Adrenal gland (tissue), 9 donors: ENCODE measurements at regions not wholly inside any gene's neighbourhood (a gene's known extent, or its start where the extent isn't known, plus 50 kb on each side); places are given as distances from the start of the nearest gene placed in this dataset.

Experiments used
- DNase-seq, 7 donors: peaks; one replicate each; pipeline ENCODE4 v3.0.0-alpha.2; 2019 to 2020
- H3K27ac ChIP-seq, 5 donors: fragments of 200-600 bp; sonication (generic) in 4 of 5; 1 replicate in 3 of 5; 2 replicates in 2 of 5; pipeline versions ENCODE4 v1.5.1 to v1.8.0; 2016 to 2020; ENCODE audit warnings: mild to moderate bottlenecking in 1 of 5
- H3K27me3 ChIP-seq: fragments of 200-600 bp; 2 replicates; pipeline ENCODE4 v1.8.0; 2021
- H3K36me3 ChIP-seq, 2 donors: fragments of 200-600 bp; replicated peaks in 1 of 2; 1 replicate in 1 of 2; 2 replicates in 1 of 2; pipeline versions ENCODE4 v1.5.1 to v1.8.0; 2018 to 2022
- H3K4me1 ChIP-seq, 2 donors: fragments of 200-600 bp; replicated peaks in 1 of 2; 1 replicate in 1 of 2; 2 replicates in 1 of 2; pipeline versions ENCODE4 v1.5.1 to v1.8.0; 2018 to 2021
- H3K4me3 ChIP-seq, 4 donors: fragments of 200-600 bp; sonication (generic) in 3 of 4; one replicate each; pipeline ENCODE4 v1.5.1; 2016 to 2018
- H3K9me3 ChIP-seq, 3 donors: fragments of 200-600 bp; sonication (generic) in 1 of 3; replicated peaks in 1 of 3; 1 replicate in 2 of 3; 2 replicates in 1 of 3; pipeline versions ENCODE4 v1.5.1 to v1.8.0; 2016 to 2021
- POLR2A ChIP-seq, 2 donors: fragments of 450-650 bp; IDR thresholded peaks; one replicate each; pipeline ENCODE4 v1.6.1; 2017; ENCODE audit warnings: antibody characterized with exemption in 2 of 2, mild to moderate bottlenecking in 2 of 2, moderate library complexity in 1 of 2
- WGBS, 4 donors: extraction: QIAGEN DNeasy Blood & Tissue Kit in 2 of 4; methylation state at CpG; one replicate each; pipeline versions ENCODE4 v1.1.5 to v1.1.7; 2013 to 2017; 5-methylcytosine and 5-hydroxymethylcytosine counted together
- intact Hi-C, 2 donors: fragments of 100-400 bp; cut with DNase I; formaldehyde crosslinking; loops; one replicate each; pipeline versions ENCODE4 v1.14.1 to v1.15.0; 2022 to 2023
- TF ChIP-seq, protein P1 (sequence below), 6 experiments: fragments of 450-650 bp in 4 of 6; fragments of 200-600 bp in 2 of 6; sonication (generic) in 1 of 6; IDR thresholded peaks; 1 replicate in 5 of 6; 2 replicates in 1 of 6; pipeline versions ENCODE4 v1.5.1 to v1.8.0; 2016 to 2021; ENCODE audit warnings: antibody characterized with exemption in 6 of 6, mild to moderate bottlenecking in 2 of 6, moderate library complexity in 1 of 6
- donor health status: healthy with polysubstance abuse.
- donor health status: Bipolar disorder and iron deficiency.
- donor health status: DM: yes; HTN: yes; CAD: no.
- donor health status: DM: no; HTN: no; CAD: no.
- donor health status: DM: no; HTN: no; CAD: no.

DNA sequence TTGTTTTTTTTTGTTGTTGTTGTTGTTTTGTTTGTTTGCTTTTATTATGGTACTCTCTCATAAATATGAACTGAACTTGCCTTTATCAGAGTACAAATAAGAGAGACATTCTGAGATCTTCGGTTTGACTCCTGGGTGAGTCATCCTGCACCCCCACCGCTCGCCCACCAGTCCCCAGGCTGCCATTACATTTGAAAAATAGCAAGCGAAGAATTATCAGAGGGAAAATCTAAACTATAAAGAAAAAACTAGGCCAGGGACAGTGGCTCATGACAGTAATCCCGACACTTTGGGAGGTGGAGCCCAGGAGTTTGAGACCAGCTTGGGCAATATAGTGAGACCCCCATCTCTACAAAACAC, 122.1 kb upstream of the MAP3K1 start:
- Histone ChIP-seq H3K27me3 (no peaks in the 10 kb centered on the region), H3K27ac (no peak overlapping the region), H3K4me1 (peaks cover 0 to 3% of the 10 kb centered on the region in 2 donors), H3K36me3 (no peaks in the 10 kb centered on the region), H3K9me3 (no peaks in the 10 kb centered on the region), H3K4me3 (no peak overlapping the region)
- no peak for TF ChIP-seq POLR2A (IDR thresholded peaks at IDR 0.05)
- TF ChIP-seq, protein P1, sequence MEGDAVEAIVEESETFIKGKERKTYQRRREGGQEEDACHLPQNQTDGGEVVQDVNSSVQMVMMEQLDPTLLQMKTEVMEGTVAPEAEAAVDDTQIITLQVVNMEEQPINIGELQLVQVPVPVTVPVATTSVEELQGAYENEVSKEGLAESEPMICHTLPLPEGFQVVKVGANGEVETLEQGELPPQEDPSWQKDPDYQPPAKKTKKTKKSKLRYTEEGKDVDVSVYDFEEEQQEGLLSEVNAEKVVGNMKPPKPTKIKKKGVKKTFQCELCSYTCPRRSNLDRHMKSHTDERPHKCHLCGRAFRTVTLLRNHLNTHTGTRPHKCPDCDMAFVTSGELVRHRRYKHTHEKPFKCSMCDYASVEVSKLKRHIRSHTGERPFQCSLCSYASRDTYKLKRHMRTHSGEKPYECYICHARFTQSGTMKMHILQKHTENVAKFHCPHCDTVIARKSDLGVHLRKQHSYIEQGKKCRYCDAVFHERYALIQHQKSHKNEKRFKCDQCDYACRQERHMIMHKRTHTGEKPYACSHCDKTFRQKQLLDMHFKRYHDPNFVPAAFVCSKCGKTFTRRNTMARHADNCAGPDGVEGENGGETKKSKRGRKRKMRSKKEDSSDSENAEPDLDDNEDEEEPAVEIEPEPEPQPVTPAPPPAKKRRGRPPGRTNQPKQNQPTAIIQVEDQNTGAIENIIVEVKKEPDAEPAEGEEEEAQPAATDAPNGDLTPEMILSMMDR (IDR thresholded peaks at IDR 0.05) = no peak
- DNase-seq = no peak
- WGBS, 4 donors = 56 to 90% (median 84%) methylated on average over 5 of the region's 5 CpGs
- intact Hi-C loops = no loop called here

DNA sequence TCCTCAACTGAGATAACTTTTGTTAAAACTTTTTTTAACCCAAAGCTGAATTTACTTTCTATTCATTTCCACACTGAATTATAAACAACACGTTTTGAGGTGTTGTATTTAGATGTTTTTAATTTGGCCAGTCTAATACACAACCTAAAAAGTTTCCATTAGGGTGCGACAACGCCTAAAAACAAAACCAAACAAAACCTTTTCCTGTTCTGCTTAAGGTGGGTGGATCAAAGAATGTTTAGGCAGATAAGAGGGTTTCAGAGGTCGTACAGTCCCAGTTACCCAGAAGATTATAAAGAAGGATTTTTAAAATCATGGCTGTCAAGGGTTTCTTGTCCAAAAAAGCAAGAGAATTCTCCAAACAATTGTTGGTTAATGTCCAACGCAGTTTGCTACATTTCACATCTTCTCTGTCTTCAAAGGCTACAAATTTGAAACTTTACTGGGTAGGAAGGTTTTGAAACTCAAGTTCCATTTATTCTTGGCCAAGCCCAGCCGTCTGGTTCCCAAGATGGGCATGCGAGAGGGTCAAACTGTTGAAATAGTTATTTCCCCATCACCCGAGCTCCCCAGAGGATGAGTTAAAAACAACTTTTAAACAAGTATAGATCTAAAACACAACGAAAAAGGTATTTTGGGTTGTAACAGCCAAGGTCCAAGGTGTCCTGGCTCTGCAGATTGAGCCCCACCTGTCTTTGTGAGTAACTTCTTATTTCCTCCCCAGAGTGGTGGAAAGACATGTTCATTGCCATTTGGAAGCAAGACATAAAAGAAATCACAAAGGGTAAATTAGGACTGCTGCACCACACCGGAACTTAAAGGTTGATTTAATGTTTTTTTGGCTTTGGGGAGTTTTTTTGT, 122.8 kb upstream of the MAP3K1 start:
- DNase-seq = no peak
- TF ChIP-seq POLR2A (IDR thresholded peaks at IDR 0.05) = no peak
- TF ChIP-seq, protein P1 (IDR thresholded peaks at IDR 0.05) = no peak
- WGBS, 4 donors = 72 to 76% (median 75%) methylated on average over 10 of the region's 10 CpGs

DNA sequence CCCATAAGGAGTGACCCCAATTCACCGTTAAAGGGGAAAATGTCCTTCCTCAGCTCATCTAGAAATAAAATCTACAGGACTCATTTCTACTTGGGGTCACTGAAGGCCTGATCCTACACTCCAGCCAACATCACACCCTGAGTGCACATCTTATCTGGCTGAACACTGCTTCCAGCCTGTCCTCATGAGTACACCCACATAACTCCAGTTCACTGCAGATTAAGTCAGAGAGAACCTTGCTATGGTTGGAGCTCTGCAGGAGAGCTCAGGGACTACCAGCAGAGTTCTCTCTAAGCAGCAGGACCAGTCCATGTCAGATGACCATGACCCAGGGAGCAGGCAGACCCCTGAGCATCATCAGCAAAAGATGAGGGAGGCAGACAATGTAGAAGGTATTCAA, 126.9 kb upstream of the MAP3K1 start:
- intact Hi-C loops = no loop called here
- Histone ChIP-seq H3K27ac (no peak overlapping the region), H3K4me3 (no peak overlapping the region), H3K36me3 (no peaks in the 10 kb centered on the region), H3K9me3 (no peaks in the 10 kb centered on the region), H3K27me3 (no peaks in the 10 kb centered on the region), H3K4me1 (peaks cover 0 to 3% of the 10 kb centered on the region in 2 donors)
- 83 to 100% (median 86%) methylated on average over 1 of the region's 1 CpG for WGBS, 4 donors
- no peak for DNase-seq
- no peak for TF ChIP-seq POLR2A (IDR thresholded peaks at IDR 0.05)
- TF ChIP-seq, protein P1 (IDR thresholded peaks at IDR 0.05) = no peak

More for the DNA sequence above, 122.8 kb upstream of the MAP3K1 start:
- Histone ChIP-seq H3K27me3 (no peaks in the 10 kb centered on the region), H3K9me3 (no peaks in the 10 kb centered on the region), H3K36me3 (no peaks in the 10 kb centered on the region), H3K4me3 (no peak overlapping the region), H3K4me1 (peaks cover 0 to 3% of the 10 kb centered on the region in 2 donors), H3K27ac (no peak overlapping the region)
- intact Hi-C loops = no loop called here

DNA sequence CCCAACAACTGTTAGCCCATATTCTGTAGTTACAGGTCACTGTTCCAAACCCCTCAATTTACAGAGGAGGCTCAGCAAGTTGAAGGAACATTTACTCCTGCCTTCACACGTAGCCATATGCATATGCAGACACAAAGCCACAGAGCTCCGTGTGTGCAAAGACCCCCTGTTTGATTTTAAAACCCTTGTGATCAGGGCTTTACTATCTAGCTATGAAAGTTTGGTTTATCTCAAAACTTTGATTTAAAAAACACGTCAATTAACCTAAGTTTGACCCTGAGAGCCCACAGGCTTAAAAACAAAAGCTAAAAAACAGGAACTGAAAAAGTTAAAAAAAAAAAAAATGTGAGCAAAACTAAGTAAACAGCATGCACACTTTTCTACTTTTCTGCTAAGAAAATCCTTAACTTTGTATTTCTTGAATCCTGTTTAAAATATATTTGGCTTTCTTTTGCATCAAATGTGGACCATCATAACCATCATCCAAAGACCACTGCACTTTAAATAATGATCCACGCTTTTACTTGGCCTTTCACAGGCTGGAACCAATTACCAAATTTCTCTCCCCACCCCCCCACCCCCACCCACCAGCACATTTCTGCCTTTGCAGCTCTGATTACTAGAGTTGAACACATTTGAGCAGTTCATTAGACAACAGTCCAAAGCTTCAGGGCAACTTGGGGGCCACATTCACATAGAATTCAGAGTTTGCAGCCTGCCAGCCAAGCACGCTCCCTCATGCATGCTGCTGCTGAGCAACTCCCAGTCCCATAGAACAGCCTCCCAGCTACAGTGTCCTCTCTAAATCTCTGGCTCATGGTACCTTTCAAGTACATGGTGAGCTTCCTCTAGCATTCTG, 128.8 kb upstream of the MAP3K1 start:
- 62 to 85% (median 70%) methylated on average over 5 of the region's 5 CpGs for WGBS, 4 donors
- TF ChIP-seq, protein P1 (IDR thresholded peaks at IDR 0.05) = no peak
- TF ChIP-seq POLR2A (IDR thresholded peaks at IDR 0.05) = no peak

More for the DNA sequence above, 128.8 kb upstream of the MAP3K1 start:
- Histone ChIP-seq H3K4me1 (no peaks in the 10 kb centered on the region), H3K36me3 (no peaks in the 10 kb centered on the region), H3K27ac (no peak overlapping the region), H3K4me3 (no peak overlapping the region), H3K9me3 (no peaks in the 10 kb centered on the region), H3K27me3 (no peaks in the 10 kb centered on the region)
- no peak for DNase-seq
- intact Hi-C loops = no loop called here
